Stimulated activated CD4-positive, alpha-beta T cell treated with anti-CD3 and anti-CD28 coated beads, TNF-alpha, amount 100 ng/mL, for 48 hours (primary cell): ENCODE measurements at regions not wholly inside any gene's neighbourhood (a gene's known extent, or its start where the extent isn't known, plus 50 kb on each side); places are given as distances from the start of the nearest gene placed in this dataset.
"Not testable (repeated sequence)": the region's sequence is repeated elsewhere in the genome, so short reads cannot be mapped to it uniquely, and the experiment has no call there.

Experiments used
- DNase-seq, 3 donors: peaks; one replicate each; pipeline ENCODE4 v3.0.0-alpha.2; 2020; ENCODE audit warnings: low read depth in 3 of 3

DNA sequence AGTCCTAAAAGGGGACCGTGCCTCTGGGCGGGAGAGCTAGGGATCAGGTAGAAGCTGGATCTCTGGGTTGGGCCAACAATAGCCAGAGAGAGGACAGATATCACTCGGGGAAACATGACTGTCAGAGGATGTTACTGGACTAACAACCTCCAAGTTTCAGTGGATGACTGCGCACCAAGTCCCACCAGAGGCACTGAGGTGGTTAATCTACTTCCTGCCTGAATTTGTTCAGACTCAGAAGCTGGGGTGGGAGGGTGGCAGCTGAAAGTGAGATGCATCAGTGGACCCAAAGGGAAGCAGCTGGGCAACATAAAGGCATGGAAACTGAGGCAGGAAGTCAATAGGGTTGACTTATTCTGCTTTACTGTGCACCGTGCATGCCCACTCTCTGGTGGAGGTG lies 130.1 kb upstream of the SLC44A1 start:
- no peak for DNase-seq

- no peak for DNase-seq
These were observed 129.3 kb upstream of the SLC44A1 start for GRCh38 chr9:105114964-105115728.

DNA sequence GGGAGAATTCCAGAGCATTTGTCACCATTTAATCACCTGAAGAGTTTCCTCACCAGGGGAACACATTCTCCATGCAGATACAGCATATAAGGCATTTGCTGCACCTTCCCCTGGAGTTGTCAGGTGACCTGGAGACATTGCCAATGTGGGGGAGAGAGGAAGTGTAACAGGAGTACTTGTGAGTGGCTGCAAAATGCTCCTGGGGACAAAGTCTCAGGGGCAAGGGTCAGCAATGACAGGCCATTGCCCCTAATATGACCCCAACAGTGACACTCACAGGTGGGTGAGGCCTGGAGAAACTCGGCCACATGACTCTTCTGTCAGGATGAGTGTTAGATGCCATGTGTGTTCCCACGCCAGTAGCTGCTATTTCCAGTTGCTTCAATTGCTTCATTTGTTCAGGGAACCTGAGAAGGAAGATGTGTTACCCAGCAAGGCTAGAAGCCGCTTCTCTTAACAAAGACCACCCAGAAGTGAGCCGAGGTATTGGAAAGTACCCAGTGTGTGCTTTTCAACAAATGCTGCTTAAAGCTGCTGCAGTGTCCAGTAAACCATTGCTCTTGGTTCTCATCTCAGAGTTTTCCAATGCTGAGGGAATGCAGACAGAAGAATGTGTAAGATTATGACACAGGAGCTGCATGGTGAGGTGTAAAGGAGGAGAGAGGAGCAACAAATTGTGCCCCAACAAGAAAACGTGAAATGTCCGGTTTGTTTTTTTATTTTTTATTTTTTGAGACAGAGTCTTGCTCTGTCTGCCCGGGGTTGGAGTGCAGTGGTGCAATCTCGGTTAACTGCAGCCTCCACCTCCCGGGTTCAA lies 128.2 kb upstream of the SLC44A1 start:
- DNase-seq: no peak

DNA sequence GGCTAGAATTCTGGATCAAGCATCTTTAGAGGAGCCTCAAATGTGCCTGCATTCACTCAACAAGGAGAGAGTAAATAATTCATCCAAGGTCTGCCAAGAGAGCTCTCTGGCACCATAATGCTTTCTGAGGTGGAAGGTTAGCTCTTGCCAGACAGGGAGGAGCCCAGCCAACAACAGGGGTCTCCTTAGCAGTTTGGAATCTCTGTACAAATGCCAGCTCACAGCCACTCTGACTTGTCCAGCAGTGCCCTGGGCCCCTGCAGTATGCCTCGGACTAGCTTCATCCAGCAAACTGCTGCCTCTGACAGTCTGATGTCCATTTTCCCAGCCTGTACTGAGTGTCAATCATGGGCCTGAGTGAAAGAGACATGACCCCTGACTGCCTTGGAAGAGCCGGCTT lies 127.2 kb upstream of the SLC44A1 start:
- no peak for DNase-seq

GRCh38 chr9:105118636-105119035 lies 125.8 kb upstream of the SLC44A1 start:
- DNase-seq: no peak

GRCh38 chr9:105119156-105119555 lies 125.3 kb upstream of the SLC44A1 start:
- no peak for DNase-seq

- no peak for DNase-seq
These were observed 122.5 kb upstream of the SLC44A1 start for GRCh38 chr9:105121861-105122430.

DNA sequence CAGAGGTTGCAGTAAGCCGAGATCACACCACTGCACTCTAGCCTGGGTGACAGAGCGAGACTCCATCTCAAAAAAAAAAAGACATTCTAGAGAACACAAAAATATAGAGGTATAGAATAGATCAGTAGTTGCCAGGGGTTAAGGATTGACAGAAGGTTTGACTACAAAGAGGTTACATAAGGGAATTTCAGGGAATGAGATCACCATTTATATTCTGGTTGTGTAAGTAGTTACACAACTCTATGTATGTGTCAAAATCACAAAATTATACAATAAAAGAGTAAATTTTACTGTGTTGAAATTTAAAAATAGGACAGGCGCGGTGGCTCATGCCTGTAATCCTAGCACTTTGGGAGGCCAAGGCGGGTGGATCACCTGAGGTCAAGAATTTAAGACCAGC lies 119.9 kb upstream of the SLC44A1 start:
- DNase-seq: not testable (repeated sequence)

DNA sequence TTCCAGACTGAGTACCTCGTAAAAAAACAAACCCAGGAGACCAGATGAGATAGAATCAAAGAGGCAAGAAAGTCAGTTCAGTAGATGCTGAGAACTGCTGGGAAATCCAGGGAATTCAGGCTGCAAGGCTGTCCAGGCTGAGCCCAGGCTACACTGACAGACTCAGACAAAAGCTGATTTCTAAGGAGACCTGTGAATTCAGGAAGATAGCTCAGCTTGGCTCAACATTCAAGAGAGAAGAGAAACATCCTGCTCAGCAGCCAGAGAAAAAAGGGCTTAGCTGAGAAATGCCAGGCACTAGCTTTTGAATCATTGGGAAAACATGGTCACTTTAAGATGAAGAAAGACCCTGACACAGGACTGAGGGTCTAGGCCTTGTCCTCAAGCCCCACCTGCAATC lies 118.2 kb upstream of the SLC44A1 start:
- DNase-seq: no peak

DNA sequence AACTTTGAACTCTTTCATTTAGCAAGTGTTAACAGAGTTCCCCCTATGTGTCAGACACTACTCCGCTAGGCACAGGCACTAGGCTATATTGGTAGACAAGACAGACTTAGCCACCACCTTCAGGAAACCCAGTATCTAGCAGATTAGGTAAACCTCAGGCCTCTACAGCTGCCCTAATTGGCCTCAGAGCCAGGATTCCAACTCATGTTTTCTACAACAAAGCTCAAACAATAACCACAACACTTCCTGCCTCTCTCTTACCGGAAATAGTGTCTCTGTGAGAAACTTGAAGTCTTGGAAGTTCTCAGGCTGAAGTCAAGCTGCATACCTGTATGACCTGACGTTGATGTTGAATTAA lies 116.6 kb upstream of the SLC44A1 start:
- no peak for DNase-seq

- DNase-seq: no peak
These were observed 115.4 kb upstream of the SLC44A1 start for GRCh38 chr9:105128908-105129600.

- no peak for DNase-seq
These were observed 114.7 kb upstream of the SLC44A1 start for GRCh38 chr9:105129731-105130130.

DNA sequence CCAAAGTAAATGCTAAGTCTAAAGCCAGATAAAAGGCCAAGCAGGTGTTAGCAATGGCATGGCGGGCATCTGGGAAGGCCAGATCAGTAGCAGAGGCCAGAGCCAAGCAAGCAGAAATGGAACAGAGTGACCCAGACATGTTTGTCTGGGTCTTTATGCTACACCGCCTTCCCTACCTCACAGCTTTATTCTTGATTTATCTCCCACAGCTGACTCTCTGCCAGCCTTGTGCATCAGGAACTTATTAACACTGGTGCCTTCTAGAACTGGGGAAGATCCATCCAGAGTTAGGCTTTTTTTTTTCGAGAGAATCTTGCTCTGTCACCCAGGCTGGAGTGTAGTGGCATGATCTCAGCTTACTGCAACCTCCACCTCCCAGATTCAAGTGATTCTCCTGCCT lies 112.5 kb upstream of the SLC44A1 start:
- DNase-seq: no peak

- no peak for DNase-seq
These were observed 111.8 kb upstream of the SLC44A1 start for GRCh38 chr9:105132606-105133005.

DNA sequence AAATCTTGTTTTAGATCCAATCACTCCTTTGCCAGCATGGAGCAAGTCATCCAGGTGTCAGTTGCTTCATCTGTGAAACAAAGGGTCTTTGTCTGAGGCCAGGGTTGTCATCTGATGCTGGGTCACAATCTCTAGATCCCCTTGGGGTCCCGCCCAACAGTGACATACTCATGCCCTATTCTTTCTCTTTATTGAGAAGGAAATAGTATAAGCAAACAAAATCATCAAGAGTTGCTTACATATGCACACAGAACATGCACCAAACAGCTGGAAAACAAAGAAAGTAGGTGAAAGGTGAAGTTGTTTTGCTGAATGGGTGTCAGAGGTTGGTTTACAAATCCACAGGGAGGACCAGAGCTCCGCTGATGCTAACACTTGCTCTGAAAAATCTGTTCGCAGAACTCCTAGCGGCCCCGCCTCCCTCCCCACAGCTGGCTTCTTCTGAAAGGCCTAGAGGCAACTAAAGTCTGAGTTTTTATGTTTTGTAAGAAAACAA lies 106.1 kb upstream of the SLC44A1 start:
- no peak for DNase-seq

GRCh38 chr9:105141146-105141975 lies 103.1 kb upstream of the SLC44A1 start:
- no peak for DNase-seq

DNA sequence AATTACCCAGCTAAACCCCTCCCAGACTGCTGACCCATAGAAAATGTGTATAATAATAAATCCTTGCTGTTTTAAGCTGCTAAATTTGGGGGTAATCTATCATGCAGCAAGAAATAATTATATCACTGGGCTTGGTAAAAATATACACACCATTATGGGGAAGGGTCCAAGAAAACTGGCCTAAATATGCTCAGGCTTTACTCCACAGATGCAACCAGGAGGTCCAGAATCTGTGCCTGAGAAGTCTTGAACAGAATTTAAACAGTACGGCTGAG lies 102.5 kb upstream of the SLC44A1 start:
- DNase-seq: no peak

- DNase-seq: no peak
These were observed 101.9 kb upstream of the SLC44A1 start for GRCh38 chr9:105142406-105143135.

DNA sequence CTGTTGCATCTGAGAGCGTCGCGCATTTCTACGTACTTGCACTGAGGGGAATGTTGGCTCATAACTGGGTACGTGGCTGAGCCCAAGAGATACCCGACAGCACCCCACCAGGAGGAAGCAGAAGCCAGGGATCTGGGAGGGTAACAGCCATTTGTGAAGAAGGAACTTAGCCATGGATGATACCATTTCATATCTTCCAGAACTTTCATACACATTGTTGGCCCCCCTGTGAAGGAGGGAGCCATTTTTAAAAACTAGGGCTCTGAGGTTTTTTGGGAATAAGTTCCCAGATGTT lies 101.4 kb upstream of the SLC44A1 start:
- DNase-seq: no peak

DNA sequence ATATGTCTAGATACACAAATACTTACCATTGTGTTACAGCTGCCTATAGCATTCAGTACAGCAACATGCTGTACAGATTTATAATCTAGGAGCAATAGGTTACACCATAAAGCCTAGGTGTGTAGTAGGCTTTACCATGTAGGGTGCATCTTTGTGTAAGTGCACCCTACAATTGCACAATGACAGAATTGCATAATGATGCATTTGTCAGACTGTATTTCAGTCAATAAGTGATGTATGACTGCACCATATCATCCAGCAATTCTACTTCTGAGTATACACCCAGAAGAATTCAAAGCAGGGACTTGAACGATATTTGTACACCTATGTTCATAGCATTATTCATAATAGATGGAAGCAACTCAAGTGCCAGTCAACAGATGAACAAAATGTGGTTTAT lies 100.4 kb upstream of the SLC44A1 start:
- no peak for DNase-seq

DNA sequence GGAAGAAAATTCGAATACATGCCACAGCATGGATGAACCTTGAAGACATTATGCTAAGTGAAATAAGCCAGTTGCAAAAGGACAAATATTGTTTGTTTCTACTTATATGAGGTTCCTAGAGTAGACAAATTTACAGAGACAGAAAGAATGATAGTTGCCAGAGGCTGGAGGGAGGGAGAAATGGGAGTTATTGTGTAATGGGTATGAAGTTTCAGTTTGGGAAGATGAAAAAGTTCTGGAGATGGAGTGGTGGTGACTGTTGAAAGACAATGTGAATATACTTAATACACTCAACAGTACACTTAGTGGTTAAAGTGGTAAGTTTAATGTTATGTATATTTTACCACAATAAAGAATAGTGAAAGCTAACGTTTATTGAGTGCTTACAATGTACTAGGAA lies 99.6 kb upstream of the SLC44A1 start:
- no peak for DNase-seq
